Esophagus muscularis mucosa (tissue), 4 donors: ENCODE measurements at regions not wholly inside any gene's neighbourhood (a gene's known extent, or its start where the extent isn't known, plus 50 kb on each side); places are given as distances from the start of the nearest gene placed in this dataset.
"Not testable (repeated sequence)": the region's sequence is repeated elsewhere in the genome, so short reads cannot be mapped to it uniquely, and the experiment has no call there.

Experiments used
- DNase-seq: peaks from one replicate; pipeline ENCODE4 v3.0.0-alpha.2; 2017; ENCODE audit errors: extremely low spot score
- H3K27ac ChIP-seq, 4 donors: fragments of 200-600 bp; sonication (generic); replicated peaks in 1 of 4; 1 replicate in 3 of 4; 2 replicates in 1 of 4; pipeline ENCODE4 v1.5.1; 2016 to 2019; ENCODE audit warnings: mild to moderate bottlenecking in 1 of 4
- H3K27me3 ChIP-seq, 4 donors: fragments of 200-600 bp; sonication (generic); one replicate each; pipeline versions ENCODE4 v1.5.1 to v1.6.0; 2016 to 2019
- H3K36me3 ChIP-seq, 4 donors: fragments of 200-600 bp; sonication (generic); one replicate each; pipeline ENCODE4 v1.5.1; 2016 to 2019
- H3K4me1 ChIP-seq, 4 donors: fragments of 200-600 bp; sonication (generic); one replicate each; pipeline ENCODE4 v1.5.1; 2016 to 2019
- H3K4me3 ChIP-seq, 4 donors: fragments of 200-600 bp; sonication (generic); 1 replicate in 2 of 4; 2 replicates in 2 of 4; pipeline ENCODE4 v1.5.1; 2016 to 2019; ENCODE audit warnings: mild to moderate bottlenecking in 4 of 4, moderate library complexity in 1 of 4
- H3K9me3 ChIP-seq, 4 donors: fragments of 200-600 bp; sonication (generic); 1 replicate in 3 of 4; 2 replicates in 1 of 4; pipeline ENCODE4 v1.5.1; 2016 to 2019
- EP300 ChIP-seq: sonication (generic); formaldehyde crosslinking; IDR thresholded peaks from one replicate; pipeline ENCODE4 v1.6.1; 2017; ENCODE audit warnings: antibody characterized with exemption
- POLR2A ChIP-seq: fragments of 450-650 bp; IDR thresholded peaks from one replicate; pipeline ENCODE4 v1.6.1; 2017; ENCODE audit warnings: antibody characterized with exemption, moderate library complexity, mild to moderate bottlenecking, low read depth
- POLR2AphosphoS5 ChIP-seq, 2 donors: sonication (generic); formaldehyde crosslinking; IDR thresholded peaks; one replicate each; pipeline ENCODE4 v1.6.1; 2017; ENCODE audit warnings: antibody characterized with exemption in 2 of 2
- whole genome bisulfite sequencing: methylation state at CpG from one replicate; pipeline ENCODE4 v1.1.5; 2018; 5-methylcytosine and 5-hydroxymethylcytosine counted together
- intact Hi-C: fragments of 100-400 bp; cut with DNase I; formaldehyde crosslinking; loops from one replicate; pipeline ENCODE4 v1.15.1; 2023
- TF ChIP-seq, protein P1 (sequence below), 3 experiments: fragments of 200-600 bp in 2 of 3; fragments of 450-650 bp in 1 of 3; sonication (generic) in 2 of 3; IDR thresholded peaks; one replicate each; pipeline ENCODE4 v1.5.1; 2017 to 2019; ENCODE audit warnings: antibody characterized with exemption in 3 of 3, mild to moderate bottlenecking in 2 of 3, moderate library complexity in 1 of 3

DNA sequence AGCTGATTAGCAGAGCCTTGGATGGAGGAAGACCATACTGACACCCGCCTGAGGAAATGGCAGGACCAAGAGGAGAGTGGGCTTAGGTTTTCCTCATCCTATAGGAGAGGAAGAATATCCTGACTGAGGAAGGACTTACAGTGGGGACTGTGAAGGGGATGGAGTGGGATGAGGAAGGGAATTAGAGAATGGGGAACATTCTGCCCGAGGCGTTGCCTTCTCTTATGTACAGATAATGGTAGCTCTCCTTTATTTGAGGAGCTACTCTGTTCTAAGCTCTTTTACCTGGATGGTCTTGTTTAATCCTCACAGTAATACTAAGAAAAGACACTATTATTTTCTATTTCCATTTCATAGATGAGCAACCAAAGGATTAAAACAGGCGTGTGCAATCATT lies 56.0 kb downstream of the OLFML3 start:
- 94% methylated on average over 4 of the region's 4 CpGs for WGBS
- Histone ChIP-seq H3K27me3 (no peaks in the 10 kb centered on the region), H3K4me3 (no peak overlapping the region), H3K9me3 (no peaks in the 10 kb centered on the region), H3K27ac (no peak overlapping the region), H3K36me3 (no peaks in the 10 kb centered on the region), H3K4me1 (peaks cover 0 to 6% (median 2%) of the 10 kb centered on the region in 4 donors)
- intact Hi-C loops: no loop called here
- TF ChIP-seq POLR2AphosphoS5 (IDR thresholded peaks at IDR 0.05) (no peak), POLR2A (no peak), EP300 (no peak)
- TF ChIP-seq, protein P1, sequence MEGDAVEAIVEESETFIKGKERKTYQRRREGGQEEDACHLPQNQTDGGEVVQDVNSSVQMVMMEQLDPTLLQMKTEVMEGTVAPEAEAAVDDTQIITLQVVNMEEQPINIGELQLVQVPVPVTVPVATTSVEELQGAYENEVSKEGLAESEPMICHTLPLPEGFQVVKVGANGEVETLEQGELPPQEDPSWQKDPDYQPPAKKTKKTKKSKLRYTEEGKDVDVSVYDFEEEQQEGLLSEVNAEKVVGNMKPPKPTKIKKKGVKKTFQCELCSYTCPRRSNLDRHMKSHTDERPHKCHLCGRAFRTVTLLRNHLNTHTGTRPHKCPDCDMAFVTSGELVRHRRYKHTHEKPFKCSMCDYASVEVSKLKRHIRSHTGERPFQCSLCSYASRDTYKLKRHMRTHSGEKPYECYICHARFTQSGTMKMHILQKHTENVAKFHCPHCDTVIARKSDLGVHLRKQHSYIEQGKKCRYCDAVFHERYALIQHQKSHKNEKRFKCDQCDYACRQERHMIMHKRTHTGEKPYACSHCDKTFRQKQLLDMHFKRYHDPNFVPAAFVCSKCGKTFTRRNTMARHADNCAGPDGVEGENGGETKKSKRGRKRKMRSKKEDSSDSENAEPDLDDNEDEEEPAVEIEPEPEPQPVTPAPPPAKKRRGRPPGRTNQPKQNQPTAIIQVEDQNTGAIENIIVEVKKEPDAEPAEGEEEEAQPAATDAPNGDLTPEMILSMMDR (IDR thresholded peaks at IDR 0.05): no peak
- no peak for DNase-seq

DNA sequence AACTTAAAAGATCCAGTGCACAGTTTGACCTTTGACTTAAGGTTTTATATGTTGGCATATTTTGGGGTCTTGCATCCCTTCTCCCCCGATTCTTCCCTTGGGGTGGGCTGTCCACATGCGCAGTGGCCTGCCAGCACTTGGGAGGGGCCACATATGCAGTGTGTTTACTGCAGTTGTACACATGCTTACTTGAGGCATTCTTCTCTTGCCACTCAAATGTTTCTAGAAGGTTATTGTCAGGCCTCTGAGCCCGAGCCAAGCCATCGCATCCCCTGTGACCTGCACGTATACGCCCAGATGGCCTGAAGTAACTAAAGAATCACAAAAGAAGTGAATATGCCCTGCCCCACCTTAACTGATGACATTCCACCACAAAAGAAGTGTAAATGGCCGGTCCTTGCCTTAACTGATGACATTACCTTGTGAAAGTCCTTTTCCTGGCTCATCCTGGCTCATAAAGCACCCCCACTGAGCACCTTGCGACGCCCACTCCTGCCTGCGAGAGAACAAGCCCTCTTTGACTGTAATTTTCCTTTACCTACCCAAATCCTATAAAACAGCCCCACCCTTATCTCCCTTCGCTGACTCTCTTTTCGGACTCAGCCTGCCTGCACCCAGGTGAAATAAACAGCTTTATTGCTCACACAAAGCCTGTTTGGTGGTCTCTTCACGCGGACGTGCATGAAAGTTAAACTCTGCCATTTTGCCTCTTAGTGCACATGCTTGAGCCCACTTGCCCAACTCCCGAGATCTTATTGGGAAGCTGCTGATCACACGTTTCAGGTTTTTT lies 57.8 kb downstream of the OLFML3 start:
- H3K4me3 ChIP-seq, H3K27ac ChIP-seq, H3K9me3 ChIP-seq, H3K4me1 ChIP-seq, H3K36me3 ChIP-seq, intact Hi-C loops, DNase-seq, H3K27me3 ChIP-seq: not testable (repeated sequence)
- 81% methylated on average over 17 of the region's 17 CpGs for WGBS

DNA sequence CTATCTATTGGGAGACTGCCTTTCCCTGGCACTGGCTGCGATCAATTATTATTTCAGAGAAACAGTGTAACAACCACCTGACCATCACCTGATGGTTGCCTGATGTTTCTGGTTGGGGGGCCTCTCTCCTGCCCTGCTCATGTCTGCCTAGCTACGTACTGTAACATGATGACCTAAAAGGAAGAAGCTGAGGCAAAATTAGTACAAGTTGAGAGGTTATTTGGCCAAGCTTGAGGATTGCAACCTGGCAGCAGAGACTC lies 58.3 kb downstream of the OLFML3 start:
- no peaks in the 10 kb centered on the region for H3K27me3 ChIP-seq
- H3K4me3 ChIP-seq: no peak overlapping the region
- DNase-seq: no peak
- no peaks in the 10 kb centered on the region for H3K36me3 ChIP-seq
- intact Hi-C loops: no loop called here
- peaks cover 0 to 6% (median 2%) of the 10 kb centered on the region in 4 donors for H3K4me1 ChIP-seq
- H3K9me3 ChIP-seq: no peaks in the 10 kb centered on the region
- TF ChIP-seq, protein P1 (IDR thresholded peaks at IDR 0.05): no peak
- no peak for TF ChIP-seq POLR2AphosphoS5 (IDR thresholded peaks at IDR 0.05)
- no peak for TF ChIP-seq POLR2A
- TF ChIP-seq EP300: no peak
- H3K27ac ChIP-seq: no peak overlapping the region
- WGBS: 88% methylated on average over 2 of the region's 2 CpGs

DNA sequence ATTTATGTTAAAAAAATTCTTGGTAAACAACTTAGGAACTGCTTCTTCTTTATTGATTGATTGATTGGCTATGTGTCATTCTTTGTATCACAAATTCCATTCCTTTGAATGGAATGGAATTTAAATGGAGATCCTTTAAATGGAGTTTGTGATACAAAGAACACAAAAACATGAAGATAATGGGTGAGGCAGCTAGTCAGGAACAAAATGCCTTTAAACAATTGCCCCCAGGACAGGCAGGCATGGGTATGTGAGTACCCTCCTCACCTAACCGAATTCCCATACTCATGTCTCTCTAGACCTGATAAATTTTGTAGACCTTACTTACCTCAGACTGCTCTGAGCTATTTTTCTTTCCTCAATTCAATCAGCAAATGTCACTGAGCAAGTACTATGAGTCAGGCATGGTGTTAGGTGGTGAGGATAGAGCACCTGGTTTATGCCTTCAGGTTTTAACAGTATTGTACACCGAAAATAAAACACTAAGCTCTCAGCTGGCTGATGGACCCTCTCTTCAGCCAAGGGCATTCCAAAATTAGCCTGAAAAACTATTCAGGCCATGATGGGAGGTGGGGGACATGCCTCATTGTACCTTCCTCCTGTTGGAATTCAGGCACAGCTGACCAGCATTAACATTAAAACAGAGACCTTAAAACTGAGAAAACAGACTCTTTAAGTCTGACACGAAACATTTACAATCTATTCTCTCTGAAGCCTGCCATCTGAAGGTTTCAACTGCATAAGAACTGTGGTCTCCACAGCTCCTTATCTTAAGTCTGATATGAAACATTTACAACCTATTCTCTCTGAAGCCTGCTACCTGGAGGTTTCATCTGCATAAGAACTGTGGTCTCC lies 58.9 kb downstream of the OLFML3 start:
- intact Hi-C loops: no loop called here
- Histone ChIP-seq H3K4me1 (peaks cover 0 to 5% (median under 1%) of the 10 kb centered on the region in 4 donors), H3K27me3 (no peaks in the 10 kb centered on the region), H3K27ac (no peak overlapping the region), H3K9me3 (no peaks in the 10 kb centered on the region), H3K4me3 (no peak overlapping the region), H3K36me3 (no peaks in the 10 kb centered on the region)
- DNase-seq: no peak
- TF ChIP-seq POLR2A (no peak), EP300 (no peak)
- TF ChIP-seq, protein P1 (IDR thresholded peaks at IDR 0.05): no peak
- WGBS: 68% methylated on average over 3 of the region's 3 CpGs
